ENCODE measurements at regions not wholly inside any gene's neighbourhood (a gene's known extent, or its start where the extent isn't known, plus 50 kb on each side); places are given as distances from the start of the nearest gene placed in this dataset.
"Not testable (repeated sequence)": the region's sequence is repeated elsewhere in the genome, so short reads cannot be mapped to it uniquely, and the experiment has no call there.

- DNase-seq (ENCODE audit: low read depth), result not testable (repeated sequence)
Measured at GRCh38 chr10:44268435-44268948, 116.4 kb downstream of the CXCL12 start.

GRCh38 chr10:44267007-44267406 is 117.9 kb downstream of the CXCL12 start:
- DNase-seq (ENCODE audit: low read depth), result no peak

DNA sequence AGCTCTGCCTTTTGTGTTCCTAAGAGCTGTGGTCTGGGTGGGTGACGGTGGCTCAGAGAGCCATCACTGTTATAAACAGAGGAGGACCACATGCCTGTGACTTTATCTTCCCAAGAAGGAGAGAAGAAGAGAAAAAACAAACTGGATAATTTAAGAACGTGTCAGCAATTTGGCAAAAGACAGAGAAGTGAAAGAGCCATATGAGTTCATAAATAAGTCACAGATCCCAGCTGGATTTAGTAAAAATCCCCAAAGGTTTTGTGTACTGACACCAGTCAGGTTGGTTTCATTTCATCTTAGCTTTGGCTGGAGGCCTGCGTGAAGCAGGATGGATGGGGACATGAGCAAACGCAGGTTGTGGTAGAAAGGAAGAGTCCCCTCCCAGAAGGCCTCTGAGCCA is 120.7 kb downstream of the CXCL12 start:
- DNase-seq (ENCODE audit: low read depth), result no peak

- no peak for DNase-seq (ENCODE audit: low read depth)
Measured at GRCh38 chr10:44263771-44264170, 121.1 kb downstream of the CXCL12 start.

DNA sequence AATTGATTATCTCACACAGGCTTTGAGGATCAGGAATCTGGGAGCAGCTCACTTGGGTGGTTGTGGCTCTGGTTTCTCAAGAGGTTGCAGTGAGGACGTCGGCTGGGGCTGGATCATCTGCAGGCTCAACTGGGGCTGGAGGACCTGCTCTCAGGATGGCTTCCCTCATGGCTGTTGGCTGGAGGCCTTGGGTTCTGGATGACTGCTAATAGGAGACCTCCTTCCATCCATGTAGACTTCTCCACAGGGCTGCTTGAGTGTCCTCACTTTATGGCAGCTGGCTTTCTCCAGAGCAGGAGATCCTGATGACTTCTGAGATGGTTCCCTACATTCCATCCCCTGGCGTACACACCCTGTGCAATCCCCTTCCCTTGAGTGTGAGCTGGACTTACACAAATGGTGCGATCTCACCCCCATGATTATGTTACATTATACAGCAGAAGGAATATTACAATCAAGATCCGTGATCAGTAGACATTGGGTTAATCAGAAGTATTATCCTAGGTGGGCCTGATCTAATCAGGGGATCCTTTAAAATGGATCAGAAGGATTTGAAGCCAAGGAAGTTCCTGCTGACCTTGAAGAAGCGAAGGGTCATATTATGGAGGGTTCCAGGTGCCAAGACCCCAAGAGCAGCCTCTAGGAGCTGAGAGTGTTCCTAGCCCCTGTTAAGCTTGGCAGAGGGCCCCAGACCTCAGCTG is 122.2 kb downstream of the CXCL12 start:
- DNase-seq (ENCODE audit: low read depth), result no peak

- no peak for DNase-seq (ENCODE audit: low read depth)
Measured at GRCh38 chr10:44261710-44262455, 123.0 kb downstream of the CXCL12 start.

DNA sequence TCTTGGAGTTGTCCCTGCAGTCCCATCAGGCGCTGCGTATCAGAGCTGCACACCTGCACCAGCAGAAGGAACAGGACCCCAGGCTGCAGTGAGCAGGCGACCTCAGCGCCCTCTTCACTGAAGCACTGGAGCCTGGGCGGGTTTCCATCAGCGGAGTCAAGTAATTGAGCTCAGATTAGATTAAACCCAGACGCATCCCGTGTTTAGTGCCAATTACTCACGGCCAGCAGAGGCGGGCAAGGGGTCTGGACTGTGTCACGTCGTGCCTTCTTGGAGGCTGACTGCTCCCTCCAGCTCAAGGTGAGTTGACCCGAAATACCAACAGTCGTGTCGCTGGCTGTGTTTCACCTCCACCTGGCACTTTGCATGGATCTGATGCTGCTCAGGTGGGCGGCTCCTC is 123.6 kb downstream of the CXCL12 start:
- DNase-seq (ENCODE audit: low read depth), result no peak

DNA sequence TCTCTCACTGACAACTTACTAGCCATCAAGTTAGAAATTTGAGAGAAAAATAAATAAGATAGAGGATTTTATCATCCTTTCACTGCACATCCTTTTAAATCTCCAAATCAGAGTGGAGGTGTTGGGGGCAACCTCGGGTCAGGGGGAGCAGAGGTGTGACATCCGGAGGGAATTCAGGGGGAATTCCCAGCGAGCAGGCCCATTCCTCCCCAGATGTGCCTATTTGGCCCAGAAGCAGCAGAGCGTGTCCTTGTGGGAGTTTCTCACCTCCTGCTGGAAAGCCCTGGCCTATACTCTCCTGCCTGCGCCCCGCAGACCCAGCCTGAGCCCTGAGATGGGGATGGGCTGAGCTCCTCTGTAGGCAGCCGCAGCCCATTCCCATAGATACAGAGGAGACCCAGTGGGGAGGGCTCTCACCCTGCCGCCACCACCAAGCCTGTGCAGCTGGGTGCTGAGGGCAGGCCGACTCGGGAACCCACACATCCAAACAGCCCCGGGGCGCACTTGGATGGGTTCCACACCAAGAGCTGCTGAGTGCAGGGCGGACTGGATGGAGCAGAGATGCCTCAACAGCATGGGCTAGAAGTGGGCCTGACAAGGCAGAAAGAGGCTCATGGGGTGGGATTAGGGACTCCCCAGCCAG is 124.5 kb downstream of the CXCL12 start:
- no peak for DNase-seq (ENCODE audit: low read depth)

DNA sequence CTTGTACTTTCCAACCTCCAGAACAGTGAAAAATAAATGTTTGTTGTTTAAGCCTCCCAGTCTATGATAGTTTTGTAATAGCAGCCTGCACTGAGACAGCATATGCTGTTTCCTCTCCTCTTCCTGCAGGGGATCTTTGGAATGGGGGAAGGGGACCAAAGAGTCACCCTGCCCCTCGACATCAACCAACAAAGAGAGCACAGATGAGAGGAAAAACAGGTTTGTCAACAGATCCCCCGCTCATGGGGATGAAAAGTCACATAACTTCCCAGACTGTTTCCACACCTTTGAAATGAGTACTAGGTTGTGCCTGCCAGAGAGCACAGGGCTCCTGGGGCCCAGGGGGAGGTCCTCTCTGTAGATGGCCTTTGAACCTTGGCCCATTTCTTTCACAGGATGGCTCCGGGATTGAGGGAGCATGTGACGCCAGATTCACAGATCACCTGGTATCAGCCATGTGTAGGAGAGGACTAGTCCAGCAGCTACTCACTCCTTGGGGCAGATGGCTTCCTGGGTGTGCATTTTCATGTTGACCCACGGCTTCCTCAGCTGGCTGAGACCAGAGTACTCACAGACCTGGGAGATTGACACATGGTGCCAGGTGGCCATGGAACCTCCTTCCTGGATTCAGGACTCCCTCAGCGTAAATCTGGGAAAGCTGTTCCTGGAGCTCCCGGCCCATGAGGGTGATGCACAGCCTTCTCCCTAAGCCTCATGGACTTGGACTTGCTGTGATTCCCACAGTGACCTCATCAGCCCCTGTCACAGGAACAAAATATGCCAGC is 125.6 kb downstream of the CXCL12 start:
- DNase-seq (ENCODE audit: low read depth), result no peak

DNA sequence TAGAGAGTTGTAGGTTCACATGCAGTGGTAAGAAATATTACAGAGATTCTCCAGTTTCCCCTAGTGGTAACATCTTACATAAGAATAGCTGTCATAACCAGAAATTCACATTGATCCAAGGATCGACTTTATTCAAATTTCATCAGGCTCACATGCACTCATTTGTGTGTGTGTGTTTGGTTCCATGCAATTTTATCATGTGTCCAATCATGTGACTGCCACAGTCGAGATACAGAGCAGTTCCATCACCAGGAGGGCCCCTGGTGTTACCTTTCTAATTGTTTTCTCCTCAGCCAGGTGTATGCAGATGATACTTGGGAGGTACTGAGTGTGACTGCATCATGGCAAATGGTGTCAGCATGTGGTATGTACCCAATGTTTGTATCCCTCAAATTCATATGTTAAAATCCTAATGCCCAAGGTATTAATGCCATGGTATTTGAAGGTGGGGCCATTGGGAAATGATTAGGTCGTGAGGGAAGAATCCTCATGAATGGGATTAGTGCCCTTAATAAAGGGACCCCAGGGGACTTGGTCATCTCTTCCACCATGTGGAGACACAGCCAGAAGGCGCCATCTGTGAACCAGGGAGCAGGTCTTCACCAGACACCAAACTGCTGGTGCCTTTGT is 126.3 kb downstream of the CXCL12 start:
- DNase-seq (ENCODE audit: low read depth), result no peak

DNA sequence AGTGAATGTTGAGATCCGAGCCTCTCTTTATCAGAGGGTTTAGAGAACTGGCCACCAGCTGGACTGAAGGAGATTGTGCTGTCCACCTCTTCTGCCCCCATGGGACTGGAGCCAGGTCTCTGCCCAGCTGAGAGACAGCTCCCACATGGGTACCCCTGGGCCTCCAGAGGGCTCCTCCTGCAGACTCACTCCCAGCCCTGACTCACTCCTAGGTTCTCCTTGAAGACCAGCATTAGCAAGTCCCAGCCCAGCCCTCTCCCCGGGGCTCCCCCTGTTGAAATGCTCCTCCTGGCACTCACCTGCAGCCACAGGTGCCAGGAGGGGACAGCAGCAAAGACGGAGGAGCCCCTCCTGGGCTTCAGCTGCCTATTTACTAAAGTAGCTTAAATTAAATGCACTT is 126.9 kb downstream of the CXCL12 start:
- DNase-seq (ENCODE audit: low read depth), result no peak

- no peak for DNase-seq (ENCODE audit: low read depth)
Measured at GRCh38 chr10:44253769-44254462, 131.0 kb downstream of the CXCL12 start.

GRCh38 chr10:44252631-44253030 is 132.3 kb downstream of the CXCL12 start:
- DNase-seq (ENCODE audit: low read depth), result not testable (repeated sequence)

- not testable (repeated sequence) for DNase-seq (ENCODE audit: low read depth)
Measured at GRCh38 chr10:44249933-44250332, 135.0 kb downstream of the CXCL12 start.

DNA sequence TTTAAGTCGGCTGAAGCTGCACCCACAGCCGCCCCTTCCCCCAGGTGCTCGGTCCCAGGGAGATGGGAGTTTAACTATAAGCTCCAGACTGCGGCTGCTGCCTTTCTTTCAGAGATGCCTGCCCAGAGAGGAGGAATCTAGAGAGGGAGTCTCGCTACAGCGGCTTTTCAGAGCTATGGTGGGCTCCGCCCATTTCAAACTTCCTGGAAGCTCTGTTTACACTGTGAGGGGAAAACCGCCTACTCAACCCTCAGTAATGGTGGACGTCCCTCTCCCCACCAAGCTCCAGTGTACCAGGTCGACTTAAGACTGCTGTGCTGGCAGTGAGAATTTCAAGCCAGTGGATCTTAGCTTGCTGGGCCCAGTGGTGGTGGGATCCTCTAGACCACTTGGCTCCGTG is 135.4 kb downstream of the CXCL12 start:
- DNase-seq (ENCODE audit: low read depth), result no peak

- DNase-seq (ENCODE audit: low read depth), result not testable (repeated sequence)
Measured at GRCh38 chr10:44246700-44247099, 138.2 kb downstream of the CXCL12 start.

- DNase-seq (ENCODE audit: low read depth), result not testable (repeated sequence)
Measured at GRCh38 chr10:44246287-44246686, 138.6 kb downstream of the CXCL12 start.

- no peak for DNase-seq (ENCODE audit: low read depth)
Measured at GRCh38 chr10:44245601-44245938, 139.3 kb downstream of the CXCL12 start.

- DNase-seq (ENCODE audit: low read depth), result no peak
Measured at GRCh38 chr10:44244745-44245600, 139.9 kb downstream of the CXCL12 start.

DNA sequence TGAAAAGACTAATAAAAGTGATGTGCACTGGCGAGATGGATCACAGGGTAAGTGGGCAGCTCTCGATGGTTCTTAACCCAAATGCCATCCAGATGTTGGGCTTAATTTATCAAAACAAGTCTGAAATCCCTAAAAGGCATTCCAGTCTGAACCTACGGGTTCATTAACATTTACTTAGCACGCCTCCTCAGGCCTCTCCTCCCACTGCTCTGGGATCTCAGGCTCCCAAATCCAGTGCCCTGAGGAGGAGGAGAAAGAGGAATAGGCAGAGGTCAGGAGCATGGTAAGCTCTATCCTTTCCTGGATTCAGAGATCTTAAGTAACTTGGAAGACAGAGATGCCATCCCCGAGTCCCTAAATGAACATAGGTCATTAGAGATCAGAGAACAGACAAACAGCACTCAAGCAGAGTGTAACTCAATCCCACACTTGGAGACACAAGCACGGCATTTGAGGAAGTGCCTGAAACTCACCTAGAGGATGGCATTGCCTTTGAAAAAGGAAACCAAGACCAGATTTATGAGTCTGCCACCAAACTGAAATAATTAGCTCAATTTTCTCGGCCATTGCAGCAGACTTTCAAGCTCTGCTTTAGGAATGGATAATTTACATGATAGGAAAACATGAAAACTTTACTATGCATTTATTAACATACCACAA is 140.9 kb downstream of the CXCL12 start:
- DNase-seq (ENCODE audit: low read depth), result no peak

All from stimulated activated CD4-positive, alpha-beta T cell treated with anti-CD3 and anti-CD28 coated beads, Interleukin-2, amount 100 ng/mL, for 4 hours (primary cell).